HG03139 (cell line): ENCODE measurements at regions not wholly inside any gene's neighbourhood (a gene's known extent, or its start where the extent isn't known, plus 50 kb on each side); places are given as distances from the start of the nearest gene placed in this dataset.
"Not testable (repeated sequence)": the region's sequence is repeated elsewhere in the genome, so short reads cannot be mapped to it uniquely, and the experiment has no call there.

Experiments
- ATAC-seq: cut with Tn5 transposase; IDR thresholded peaks from one replicate; pipeline ENCODE4 v1.9.1; 2021; ENCODE audit not compliant: unreplicated experiment

GRCh38 chr7:150098592-150098991 lies 224.6 kb upstream of the LRRC61 start:
- ATAC-seq = not testable (repeated sequence)

GRCh38 chr7:150101282-150101681 lies 221.9 kb upstream of the LRRC61 start:
- not testable (repeated sequence) for ATAC-seq

- ATAC-seq = not testable (repeated sequence)
Measured at GRCh38 chr7:150107283-150107682, 215.9 kb upstream of the LRRC61 start.

- not testable (repeated sequence) for ATAC-seq
Measured at GRCh38 chr7:150110375-150110820, 212.8 kb upstream of the LRRC61 start.

GRCh38 chr7:150110882-150111281 lies 212.3 kb upstream of the LRRC61 start:
- ATAC-seq = not testable (repeated sequence)

GRCh38 chr7:150111373-150112139 lies 211.6 kb upstream of the LRRC61 start:
- not testable (repeated sequence) for ATAC-seq

GRCh38 chr7:150113301-150113700 lies 209.9 kb upstream of the LRRC61 start:
- not testable (repeated sequence) for ATAC-seq

GRCh38 chr7:150114591-150114990 lies 208.6 kb upstream of the LRRC61 start:
- ATAC-seq = not testable (repeated sequence)

- not testable (repeated sequence) for ATAC-seq
Measured at GRCh38 chr7:150119966-150120365, 203.2 kb upstream of the LRRC61 start.

GRCh38 chr7:150125831-150126230 lies 197.3 kb upstream of the LRRC61 start:
- not testable (repeated sequence) for ATAC-seq

- ATAC-seq = not testable (repeated sequence)
Measured at GRCh38 chr7:150134451-150134850, 188.7 kb upstream of the LRRC61 start.

- ATAC-seq = not testable (repeated sequence)
Measured at GRCh38 chr7:150135620-150136190, 187.4 kb upstream of the LRRC61 start.

GRCh38 chr7:150139840-150140239 lies 183.3 kb upstream of the LRRC61 start:
- ATAC-seq = not testable (repeated sequence)

GRCh38 chr7:150141525-150142345 lies 181.4 kb upstream of the LRRC61 start:
- ATAC-seq = not testable (repeated sequence)

- not testable (repeated sequence) for ATAC-seq
Measured at GRCh38 chr7:150146124-150146523, 177.0 kb upstream of the LRRC61 start.

- ATAC-seq = not testable (repeated sequence)
Measured at GRCh38 chr7:150147524-150147923, 175.6 kb upstream of the LRRC61 start.

GRCh38 chr7:150156015-150156414 lies 167.1 kb upstream of the LRRC61 start:
- ATAC-seq = not testable (repeated sequence)

- ATAC-seq = not testable (repeated sequence)
Measured at GRCh38 chr7:150158696-150159095, 164.5 kb upstream of the LRRC61 start.

- not testable (repeated sequence) for ATAC-seq
Measured at GRCh38 chr7:150169515-150169914, 153.6 kb upstream of the LRRC61 start.

- not testable (repeated sequence) for ATAC-seq
Measured at GRCh38 chr7:150169943-150170490, 153.1 kb upstream of the LRRC61 start.

- not testable (repeated sequence) for ATAC-seq
Measured at GRCh38 chr7:150183602-150184001, 139.6 kb upstream of the LRRC61 start.
